ENCODE measurements at regions not wholly inside any gene's neighbourhood (a gene's known extent, or its start where the extent isn't known, plus 50 kb on each side); places are given as distances from the start of the nearest gene placed in this dataset.

DNA sequence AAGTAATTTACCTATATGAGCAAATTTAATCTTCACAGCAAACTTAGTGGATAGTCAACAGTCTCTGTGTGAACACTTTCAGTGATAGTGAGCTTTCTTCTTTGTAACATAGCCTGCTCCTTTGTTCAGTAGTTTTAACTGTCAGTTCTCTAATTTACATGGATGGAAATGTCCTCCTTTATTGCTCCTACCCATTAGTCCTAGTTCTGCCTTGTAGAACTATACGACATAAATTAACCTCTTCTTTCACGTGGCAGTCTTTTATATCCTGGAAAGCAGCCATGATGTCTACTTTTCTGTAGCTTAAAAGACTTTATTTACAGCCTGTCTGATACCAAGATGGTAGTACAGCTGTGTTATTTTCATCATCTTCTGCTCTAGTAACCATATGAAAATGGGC, 143.6 kb downstream of the TANC2 start:
- TF ChIP-seq EZH2 (IDR thresholded peaks at IDR 0.05) (no peak), POLR2AphosphoS5 (IDR thresholded peaks at IDR 0.05; ENCODE audit: borderline replicate concordance, low read depth, low read length) (no peak), FOXP2 (optimal IDR thresholded peaks at IDR 0.05; ENCODE audit: control extremely low read depth, extremely low read length, insufficient read depth) (no peak)
